ENCODE measurements at regions not wholly inside any gene's neighbourhood (a gene's known extent, or its start where the extent isn't known, plus 50 kb on each side); places are given as distances from the start of the nearest gene placed in this dataset.

- DNase-seq (no peak), ATAC-seq (no peak)
- no peak overlapping the region for H3K27ac ChIP-seq
- H3K27me3 ChIP-seq: no peaks in the 10 kb centered on the region
- TF ChIP-seq CTCF (IDR thresholded peaks at IDR 0.05) (no peak), POLR2A (IDR thresholded peaks at IDR 0.05) (no peak)
- no peaks in the 10 kb centered on the region for H3K36me3 ChIP-seq (replicated peaks in 1 of 2; ENCODE audit: insufficient read depth in 1 of 2, low read depth in 2 of 2)
- H3K4me3 ChIP-seq: no peak overlapping the region
- intact Hi-C loops (cut with DNase I): no loop called here
- no peaks in the 10 kb centered on the region for H3K9me3 ChIP-seq
- WGBS, 2 donors: 38 to 64% methylated on average over 1 of the region's 1 CpG
- no peaks in the 10 kb centered on the region for H3K4me1 ChIP-seq
Measured at GRCh38 chr20:22241609-22242008, 342.8 kb downstream of the FOXA2 start.

GRCh38 chr20:22232923-22233322 lies 351.4 kb downstream of the FOXA2 start:
- no peak for DNase-seq
- no peak overlapping the region for H3K27ac ChIP-seq
- ATAC-seq: no peak
- H3K4me1 ChIP-seq: no peaks in the 10 kb centered on the region
- H3K9me3 ChIP-seq: no peaks in the 10 kb centered on the region
- H3K27me3 ChIP-seq: no peaks in the 10 kb centered on the region
- no peaks in the 10 kb centered on the region for H3K36me3 ChIP-seq (replicated peaks in 1 of 2; ENCODE audit: insufficient read depth in 1 of 2, low read depth in 2 of 2)
- intact Hi-C loops (cut with DNase I): no loop called here
- TF ChIP-seq CTCF (IDR thresholded peaks at IDR 0.05): no peak
- no peak overlapping the region for H3K4me3 ChIP-seq

GRCh38 chr20:22232473-22232872 lies 351.9 kb downstream of the FOXA2 start:
- H3K4me1 ChIP-seq: no peaks in the 10 kb centered on the region
- H3K4me3 ChIP-seq: no peak overlapping the region
- whole genome bisulfite sequencing, 2 donors: 24 to 38% methylated on average over 8 to 9 of the region's 9 CpGs
- H3K9me3 ChIP-seq: no peaks in the 10 kb centered on the region
- no peaks in the 10 kb centered on the region for H3K36me3 ChIP-seq (replicated peaks in 1 of 2; ENCODE audit: insufficient read depth in 1 of 2, low read depth in 2 of 2)
- DNase-seq: no peak
- no peak for ATAC-seq
- H3K27ac ChIP-seq: no peak overlapping the region
- TF ChIP-seq POLR2A (IDR thresholded peaks at IDR 0.05): no peak
- no peak for TF ChIP-seq CTCF (IDR thresholded peaks at IDR 0.05)
- intact Hi-C loops (cut with DNase I): no loop called here
- no peaks in the 10 kb centered on the region for H3K27me3 ChIP-seq

- DNase-seq: no peak
Measured at GRCh38 chr20:22226849-22227700, 357.3 kb downstream of the FOXA2 start.

More at GRCh38 chr20:22226849-22227700, 357.3 kb downstream of the FOXA2 start:
- ATAC-seq: no peak
- intact Hi-C loops (cut with DNase I): no loop called here
- TF ChIP-seq CTCF (IDR thresholded peaks at IDR 0.05) (no peak), POLR2A (IDR thresholded peaks at IDR 0.05) (no peak)
- WGBS, 2 donors: 44 to 49% methylated on average over 7 of the region's 7 CpGs
- H3K27ac ChIP-seq: no peak overlapping the region
- no peaks in the 10 kb centered on the region for H3K4me1 ChIP-seq
- no peaks in the 10 kb centered on the region for H3K9me3 ChIP-seq
- no peaks in the 10 kb centered on the region for H3K36me3 ChIP-seq (replicated peaks in 1 of 2; ENCODE audit: insufficient read depth in 1 of 2, low read depth in 2 of 2)
- no peaks in the 10 kb centered on the region for H3K27me3 ChIP-seq
- no peak overlapping the region for H3K4me3 ChIP-seq

Data from body of pancreas (tissue), 4 donors.